ENCODE measurements at regions not wholly inside any gene's neighbourhood (a gene's known extent, or its start where the extent isn't known, plus 50 kb on each side); places are given as distances from the start of the nearest gene placed in this dataset.

GRCh38 chr12:23337213-23337612 is 612.3 kb downstream of the SOX5 start:
- Histone ChIP-seq H3K36me3 (no peaks in the 10 kb centered on the region), H3K27me3 (no peaks in the 10 kb centered on the region), H3K4me3 (no peak overlapping the region), H3K27ac (no peak overlapping the region), H3K9me3 (no peaks in the 10 kb centered on the region), H3K4me1 (no peaks in the 10 kb centered on the region)
- in situ Hi-C loops (cut with MboI; ENCODE audit: low pct_ligation_motif_present in 1 of 4, low pct_unique_long_range_greater_than_20kb in 1 of 4, low sequenced_read_pairs in 3 of 4) (no loop called here), intact Hi-C loops (cut with DNase I; ENCODE audit: low total_unique reads) (no loop called here)
- no peak for TF ChIP-seq CTCF (IDR thresholded peaks at IDR 0.05)
- TF ChIP-seq EP300 (IDR thresholded peaks at IDR 0.05; ENCODE audit: low read depth) = no peak
- no peak for TF ChIP-seq POLR2A (IDR thresholded peaks at IDR 0.05)
- no peak for TF ChIP-seq POLR2AphosphoS5 (IDR thresholded peaks at IDR 0.05)
- WGBS, 2 donors (ENCODE audit: low coverage in 1 of 2) = 78% methylated on average over 3 of the region's 3 CpGs; no CpG with 5 or more reads in 1 of the 2 donors
- DNase-seq = no peak

- H3K4me1 ChIP-seq = no peaks in the 10 kb centered on the region
- WGBS, 2 donors (ENCODE audit: low coverage in 1 of 2) = 54% methylated on average over 1 of the region's 1 CpG; no CpG with 5 or more reads in 1 of the 2 donors
- in situ Hi-C loops (cut with MboI; ENCODE audit: low pct_ligation_motif_present in 1 of 4, low pct_unique_long_range_greater_than_20kb in 1 of 4, low sequenced_read_pairs in 3 of 4) = no loop called here
Measured at GRCh38 chr12:23340351-23340750, 609.1 kb downstream of the SOX5 start.

GRCh38 chr12:23342407-23342806 is 607.1 kb downstream of the SOX5 start:
- in situ Hi-C loops (cut with MboI; ENCODE audit: low pct_ligation_motif_present in 1 of 4, low pct_unique_long_range_greater_than_20kb in 1 of 4, low sequenced_read_pairs in 3 of 4) (no loop called here), intact Hi-C loops (cut with DNase I; ENCODE audit: low total_unique reads) (no loop called here)
- TF ChIP-seq POLR2AphosphoS5 (IDR thresholded peaks at IDR 0.05) (no peak), EP300 (IDR thresholded peaks at IDR 0.05; ENCODE audit: low read depth) (no peak)
- no peak overlapping the region for H3K27ac ChIP-seq
- H3K4me3 ChIP-seq = no peak overlapping the region
- no peaks in the 10 kb centered on the region for H3K36me3 ChIP-seq
- no peaks in the 10 kb centered on the region for H3K9me3 ChIP-seq
- no peak for DNase-seq
- 0 to 54% methylated on average over 1 of the region's 1 CpG for WGBS, 2 donors (ENCODE audit: low coverage in 1 of 2)
- H3K4me1 ChIP-seq = no peaks in the 10 kb centered on the region
- no peaks in the 10 kb centered on the region for H3K27me3 ChIP-seq

More at GRCh38 chr12:23340351-23340750, 609.1 kb downstream of the SOX5 start:
- intact Hi-C loops (cut with DNase I; ENCODE audit: low total_unique reads) = no loop called here
- H3K4me3 ChIP-seq = no peak overlapping the region
- no peak for DNase-seq
- no peaks in the 10 kb centered on the region for H3K27me3 ChIP-seq
- no peaks in the 10 kb centered on the region for H3K9me3 ChIP-seq
- TF ChIP-seq POLR2A (IDR thresholded peaks at IDR 0.05) (no peak), POLR2AphosphoS5 (IDR thresholded peaks at IDR 0.05) (no peak), EP300 (IDR thresholded peaks at IDR 0.05; ENCODE audit: low read depth) (no peak), CTCF (IDR thresholded peaks at IDR 0.05) (no peak)
- H3K27ac ChIP-seq = no peak overlapping the region
- no peaks in the 10 kb centered on the region for H3K36me3 ChIP-seq

- intact Hi-C loops (cut with DNase I; ENCODE audit: low total_unique reads) (no loop called here), in situ Hi-C loops (cut with MboI; ENCODE audit: low pct_ligation_motif_present in 1 of 4, low pct_unique_long_range_greater_than_20kb in 1 of 4, low sequenced_read_pairs in 3 of 4) (no loop called here)
Measured at GRCh38 chr12:23349564-23349963, 599.9 kb downstream of the SOX5 start.

More at GRCh38 chr12:23349564-23349963, 599.9 kb downstream of the SOX5 start:
- no peaks in the 10 kb centered on the region for H3K4me1 ChIP-seq
- TF ChIP-seq POLR2A (IDR thresholded peaks at IDR 0.05) (no peak), POLR2AphosphoS5 (IDR thresholded peaks at IDR 0.05) (no peak), EP300 (IDR thresholded peaks at IDR 0.05; ENCODE audit: low read depth) (no peak), CTCF (IDR thresholded peaks at IDR 0.05) (no peak)
- WGBS, 2 donors (ENCODE audit: low coverage in 1 of 2) = 40 to 42% methylated on average over 3 of the region's 3 CpGs
- no peaks in the 10 kb centered on the region for H3K9me3 ChIP-seq
- H3K27ac ChIP-seq = no peak overlapping the region
- no peaks in the 10 kb centered on the region for H3K27me3 ChIP-seq
- DNase-seq = no peak
- H3K36me3 ChIP-seq = no peaks in the 10 kb centered on the region
- H3K4me3 ChIP-seq = no peak overlapping the region
